ENCODE measurements at regions not wholly inside any gene's neighbourhood (a gene's known extent, or its start where the extent isn't known, plus 50 kb on each side); places are given as distances from the start of the nearest gene placed in this dataset.
"Not testable (repeated sequence)": the region's sequence is repeated elsewhere in the genome, so short reads cannot be mapped to it uniquely, and the experiment has no call there.

- DNase-seq (ENCODE audit: low spot score) = peak; percentile 84
Measured at GRCh38 chr18:24561369-24561965, 101.0 kb downstream of the HRH4 start.

DNA sequence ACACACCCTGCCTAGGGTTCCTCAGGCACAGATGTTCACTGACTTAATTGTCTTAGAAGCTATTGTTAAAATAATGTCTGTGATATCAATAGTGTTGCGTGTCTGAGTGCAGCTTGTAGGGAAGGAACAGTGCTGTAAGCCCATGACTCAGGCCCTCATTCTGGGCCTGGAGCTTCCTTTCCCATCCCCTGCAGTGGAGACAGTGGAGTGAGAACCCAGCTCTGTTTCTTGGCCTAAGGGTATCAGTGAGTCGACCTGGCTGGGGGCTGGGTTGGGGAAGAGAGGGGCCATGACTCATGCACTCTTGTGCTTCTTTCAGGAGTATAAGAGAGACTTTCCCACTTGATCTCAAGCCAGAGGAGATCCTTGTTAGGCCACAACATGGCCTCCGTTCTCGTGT, 106.8 kb downstream of the HRH4 start:
- DNase-seq (ENCODE audit: low spot score) = no peak

DNA sequence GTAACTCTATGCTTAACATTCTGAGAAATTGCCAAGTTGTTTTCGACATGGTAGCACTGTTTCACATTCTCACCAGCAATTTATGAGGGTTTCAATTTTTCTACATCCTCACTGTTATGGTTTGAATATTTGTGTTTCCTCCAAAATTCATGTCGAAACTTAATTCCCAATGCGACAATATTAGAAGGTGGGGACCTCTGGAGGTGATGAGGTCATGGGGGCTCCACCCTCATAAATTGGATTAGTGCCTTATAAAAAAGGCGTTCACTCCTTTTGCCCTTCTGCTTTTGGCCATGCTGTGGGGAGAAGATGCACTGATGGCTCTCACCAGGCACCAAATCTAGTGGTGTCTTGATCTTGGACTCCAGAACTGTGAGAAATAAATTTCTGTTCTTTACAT, 110.3 kb downstream of the HRH4 start:
- no peak for DNase-seq (ENCODE audit: low spot score)

- no peak for DNase-seq (ENCODE audit: low spot score)
Measured at GRCh38 chr18:24582771-24583170, 122.3 kb downstream of the HRH4 start.

DNA sequence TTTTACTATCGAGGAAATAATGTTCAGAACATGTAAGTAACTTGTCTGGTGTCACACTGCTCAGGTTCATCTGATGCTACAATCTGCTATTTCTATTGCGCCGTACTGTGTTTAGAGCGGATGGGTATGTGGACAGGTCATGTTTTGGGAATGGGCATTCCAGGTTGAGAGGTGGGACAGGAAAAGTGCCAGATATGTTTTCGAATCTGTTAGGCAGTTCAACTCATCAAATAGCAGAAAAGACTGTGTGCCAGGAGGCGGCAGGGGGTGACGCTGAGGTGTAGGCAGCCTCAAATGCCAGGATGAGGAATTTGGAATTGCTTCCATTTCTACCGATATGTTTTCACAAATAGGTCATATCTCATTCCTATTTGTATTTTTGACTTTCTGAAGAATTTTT, 123.8 kb downstream of the HRH4 start:
- DNase-seq (ENCODE audit: low spot score) = peak; percentile 70

- DNase-seq (ENCODE audit: low spot score) = peak; percentile 84
Measured at GRCh38 chr18:24584813-24585212, 124.4 kb downstream of the HRH4 start.

DNA sequence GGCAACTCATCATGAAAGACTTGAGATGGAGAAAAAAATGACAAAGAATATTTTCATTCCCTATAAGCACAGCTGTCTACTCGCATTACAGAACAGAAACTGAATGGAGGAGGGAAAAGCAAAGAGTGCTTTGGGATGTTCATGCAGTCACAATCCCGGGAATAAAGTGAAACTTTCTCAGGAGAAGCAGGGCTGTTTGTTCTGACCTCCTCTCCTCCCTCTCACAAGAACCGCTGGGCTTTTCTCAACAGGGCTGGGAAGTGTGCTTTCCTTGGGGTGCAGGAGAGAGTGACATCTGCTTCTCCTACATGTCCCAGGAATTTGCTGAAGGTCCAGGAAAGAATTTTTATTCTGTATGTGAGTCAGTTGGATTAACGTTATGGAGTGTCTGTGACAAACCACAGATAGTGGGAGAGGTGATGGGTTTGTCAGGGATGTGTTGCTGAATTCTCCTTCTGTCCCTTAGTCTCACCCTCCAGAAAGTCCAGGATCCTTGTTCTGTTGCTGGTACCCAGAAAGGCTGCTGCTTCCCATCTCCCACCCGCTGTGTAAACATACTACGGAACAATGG, 125.6 kb downstream of the HRH4 start:
- peak; percentile 60 for DNase-seq (ENCODE audit: low spot score)

DNA sequence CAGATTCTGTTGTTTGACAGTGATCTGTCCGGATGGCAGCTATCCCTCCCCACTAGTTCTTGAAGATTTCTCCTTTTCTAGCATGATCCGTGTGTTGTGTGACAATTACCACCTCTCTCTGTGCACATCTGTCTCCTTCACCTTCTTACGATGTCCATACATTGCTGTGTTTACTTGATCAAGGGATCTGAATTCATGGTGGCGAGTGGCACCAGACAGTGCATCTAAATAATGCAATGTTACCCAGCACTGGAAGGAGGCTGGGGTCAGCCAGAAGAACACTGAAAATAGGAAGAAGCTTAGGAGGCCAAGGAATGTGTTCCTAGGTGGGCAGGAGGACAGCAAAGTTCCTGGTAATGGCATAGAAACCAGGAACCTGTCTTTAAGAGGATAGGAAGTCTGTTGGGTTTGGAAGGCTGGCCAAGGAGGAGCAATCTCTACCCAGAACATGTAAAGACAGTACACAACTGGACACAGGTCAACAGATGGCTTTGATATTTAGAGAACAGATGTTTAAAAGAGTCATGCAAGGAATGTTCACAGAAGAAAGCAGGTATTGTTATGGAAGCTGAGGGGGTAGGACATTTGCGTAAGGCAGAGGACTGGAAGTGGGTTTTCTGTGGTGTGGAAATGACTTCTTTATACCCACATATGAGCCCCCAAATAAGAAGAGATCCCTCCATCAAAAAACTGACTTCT, 126.4 kb downstream of the HRH4 start:
- DNase-seq (ENCODE audit: low spot score) = no peak

- DNase-seq (ENCODE audit: low spot score) = no peak
Measured at GRCh38 chr18:24588440-24588839, 128.0 kb downstream of the HRH4 start.

- no peak for DNase-seq (ENCODE audit: low spot score)
Measured at GRCh38 chr18:24590946-24591345, 130.5 kb downstream of the HRH4 start.

DNA sequence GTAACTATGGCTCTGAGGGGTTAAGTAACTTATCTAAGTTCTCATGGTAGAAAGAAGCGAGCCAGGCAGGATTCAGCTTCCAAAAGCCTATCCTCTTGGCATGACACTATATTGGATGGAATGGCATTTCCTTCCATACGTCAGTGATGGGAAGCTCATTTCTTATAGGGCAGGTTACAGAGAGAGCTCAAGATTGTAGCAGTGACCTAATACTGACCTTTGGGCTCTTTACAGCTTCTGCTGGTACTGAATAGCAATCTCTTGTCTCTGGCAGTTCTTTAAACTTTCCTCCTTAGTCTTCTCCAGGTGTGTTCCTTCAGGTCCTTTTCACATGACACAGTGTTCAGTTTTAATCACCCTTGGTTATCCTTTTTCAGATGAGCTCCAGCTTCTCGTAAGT, 133.0 kb downstream of the HRH4 start:
- DNase-seq (ENCODE audit: low spot score) = no peak

DNA sequence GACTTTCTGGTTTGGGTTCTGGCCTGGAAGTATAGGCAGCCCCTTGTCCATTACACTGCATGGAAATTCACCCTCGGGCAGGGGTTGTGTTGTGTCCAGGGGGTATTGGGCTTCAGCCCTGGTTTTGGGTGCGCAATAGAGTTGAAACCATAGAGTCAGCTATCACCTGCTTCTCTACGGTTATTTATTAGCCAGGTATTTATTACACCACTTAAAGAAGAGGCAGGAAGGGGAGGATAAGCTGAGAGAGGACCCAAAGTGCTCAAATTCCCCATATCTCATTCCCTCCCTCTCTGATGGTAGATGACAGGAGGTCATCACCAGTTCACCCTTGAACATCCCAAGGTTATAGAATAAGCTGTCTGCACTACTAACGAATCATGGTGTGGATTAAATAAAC, 133.4 kb downstream of the HRH4 start:
- DNase-seq (ENCODE audit: low spot score) = no peak

DNA sequence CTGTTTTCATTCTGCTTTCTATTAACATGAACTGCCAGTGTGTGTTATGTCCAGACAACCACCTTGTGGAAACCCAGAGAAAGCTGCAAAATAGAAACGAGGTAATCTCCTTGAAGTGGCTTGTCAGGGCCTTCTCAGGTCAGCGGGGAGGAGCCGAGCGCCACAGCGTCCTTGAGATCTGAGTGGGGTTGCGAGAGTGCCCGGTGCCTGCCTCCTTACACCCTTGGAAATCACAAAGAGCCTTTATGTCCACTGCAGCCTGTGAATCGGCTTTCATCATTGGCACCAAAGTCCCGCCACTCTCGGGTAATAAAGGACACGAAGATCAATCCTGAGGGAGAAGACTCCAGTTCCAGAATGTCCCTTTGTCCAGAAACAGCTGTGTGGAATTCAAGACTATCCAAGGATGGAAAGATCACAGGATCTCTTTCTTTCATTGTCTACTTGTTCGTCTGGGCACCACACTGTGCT, 135.2 kb downstream of the HRH4 start:
- peak; percentile 57 for DNase-seq (ENCODE audit: low spot score)

DNA sequence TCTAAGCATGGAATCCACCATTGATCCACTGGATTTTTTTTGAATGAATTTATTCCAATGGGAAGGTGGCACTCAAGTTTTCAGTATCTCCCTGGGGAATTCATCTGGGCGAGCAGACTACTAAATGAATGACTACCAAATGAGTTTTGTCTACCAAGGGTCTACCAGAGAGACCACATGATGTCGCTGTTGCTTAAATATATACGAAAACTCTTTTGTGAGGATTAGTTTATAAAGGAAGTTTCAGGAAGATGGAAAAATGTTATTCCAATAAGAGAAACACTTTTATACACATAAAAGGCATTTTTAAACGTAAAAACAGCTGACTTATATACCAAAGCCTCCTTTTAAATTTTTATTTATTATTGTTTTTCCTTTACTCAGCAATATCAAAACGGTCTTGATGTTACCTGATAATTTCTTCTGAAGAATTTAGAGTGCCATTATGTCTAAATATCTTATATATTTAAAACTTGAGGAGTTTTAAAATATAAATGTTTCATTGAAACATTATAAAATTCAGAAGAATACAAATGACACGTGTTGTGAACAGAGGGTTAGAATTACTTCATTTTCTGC, 139.7 kb downstream of the HRH4 start:
- DNase-seq (ENCODE audit: low spot score) = peak; percentile 94

- DNase-seq (ENCODE audit: low spot score) = no peak
Measured at GRCh38 chr18:24601585-24601984, 141.1 kb downstream of the HRH4 start.

- DNase-seq (ENCODE audit: low spot score) = peak; percentile 72
Measured at GRCh38 chr18:24602201-24602600, 141.8 kb downstream of the HRH4 start.

DNA sequence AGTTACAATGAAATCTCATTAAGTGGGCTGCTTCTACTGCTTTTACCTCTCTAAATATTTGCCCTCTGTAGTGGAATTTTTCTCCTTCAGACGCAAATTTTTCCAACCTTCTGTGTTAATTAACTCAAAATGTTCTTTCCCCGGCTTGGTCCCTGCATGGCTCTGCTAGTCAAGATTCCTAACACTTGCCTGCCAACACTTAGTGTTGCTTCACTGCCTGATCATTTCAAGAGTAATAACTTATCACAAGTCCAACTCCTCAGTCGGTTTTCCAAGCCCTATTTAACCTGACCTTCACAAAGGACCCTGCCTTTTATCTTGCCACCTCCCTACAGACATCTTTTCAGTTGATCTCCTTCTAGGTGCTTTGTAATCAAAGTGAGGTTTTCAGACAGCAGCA, 142.7 kb downstream of the HRH4 start:
- peak; percentile 56 for DNase-seq (ENCODE audit: low spot score)

GRCh38 chr18:24605444-24605843, 145.0 kb downstream of the HRH4 start:
- no peak for DNase-seq (ENCODE audit: low spot score)

GRCh38 chr18:24609254-24609653, 148.8 kb downstream of the HRH4 start:
- no peak for DNase-seq (ENCODE audit: low spot score)

DNA sequence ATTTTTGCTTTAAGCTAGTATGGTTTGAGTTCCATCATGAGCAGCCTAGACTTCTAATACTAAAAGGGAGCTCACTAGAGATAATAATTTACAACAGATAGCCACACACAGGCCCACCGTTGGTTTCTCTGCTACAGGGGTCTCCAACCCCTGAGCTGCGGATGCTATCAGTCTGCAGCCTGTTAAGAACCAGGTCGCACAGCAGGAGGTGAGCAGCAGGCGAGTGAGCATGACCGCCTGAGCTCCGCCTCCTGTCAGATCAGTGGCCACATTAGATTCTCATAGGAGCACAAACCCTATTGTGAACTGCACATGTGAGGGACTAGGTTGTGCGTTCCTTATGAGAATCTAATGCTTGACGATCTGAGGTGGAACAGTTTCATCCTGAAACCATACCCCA, 150.6 kb downstream of the HRH4 start:
- no peak for DNase-seq (ENCODE audit: low spot score)

DNA sequence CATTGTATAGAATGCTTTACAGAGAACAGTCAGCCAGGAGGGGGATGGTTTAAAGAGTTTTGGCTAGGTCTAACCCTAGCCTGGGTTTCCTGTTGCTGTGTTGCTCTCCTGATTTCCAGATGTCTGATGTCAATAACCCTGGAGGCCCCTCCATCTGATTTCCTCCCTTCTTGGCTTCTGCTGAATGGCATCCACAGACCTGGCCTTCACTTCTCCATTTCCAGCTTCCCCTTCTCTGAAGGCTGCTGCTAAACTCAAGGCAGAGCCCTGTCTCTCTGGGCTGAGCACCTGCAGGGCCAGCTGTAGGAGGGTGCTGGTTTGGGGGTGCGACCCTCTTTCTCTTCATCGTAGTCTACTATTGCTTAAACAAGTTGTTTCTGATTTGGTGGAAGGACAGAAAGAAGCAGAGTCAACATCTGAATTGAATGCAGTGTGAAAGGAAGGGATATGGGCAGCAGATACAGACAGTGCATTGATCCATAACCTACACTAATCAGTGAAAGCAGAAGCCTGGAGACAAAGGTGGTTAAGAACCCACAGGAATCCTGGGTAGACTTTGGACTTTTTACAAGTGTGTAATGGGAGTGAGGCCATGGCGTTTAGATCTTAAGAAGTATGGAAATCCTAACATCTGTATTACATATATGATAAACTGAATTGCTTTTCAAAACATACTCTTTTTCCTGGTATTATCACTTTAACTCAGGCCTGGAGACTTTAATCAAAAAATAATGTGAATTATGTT, 153.6 kb downstream of the HRH4 start:
- DNase-seq (ENCODE audit: low spot score) = no peak

DNA sequence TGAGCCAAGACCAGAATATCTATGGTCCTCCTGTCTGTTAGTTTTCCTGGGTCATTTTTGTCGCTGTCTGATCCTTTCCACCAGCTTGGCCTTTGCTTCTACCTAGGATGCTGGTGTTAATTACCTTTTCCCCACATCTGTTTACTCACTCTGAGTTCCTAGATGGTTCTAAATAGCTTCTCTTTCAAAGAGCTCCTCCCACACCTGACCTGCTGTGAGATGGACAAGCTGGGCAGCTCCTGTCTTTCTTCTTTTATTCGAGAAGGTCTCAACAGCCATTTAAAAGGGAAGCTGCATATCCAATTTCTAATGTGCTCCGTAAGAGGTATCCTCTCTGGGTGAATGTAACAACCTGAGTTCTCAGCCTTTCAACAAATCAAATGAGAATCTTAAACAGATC, 156.2 kb downstream of the HRH4 start:
- DNase-seq (ENCODE audit: low spot score) = no peak

- not testable (repeated sequence) for DNase-seq (ENCODE audit: low spot score)
Measured at GRCh38 chr18:24624421-24624820, 164.0 kb downstream of the HRH4 start.

All from cerebellar cortex (tissue), 1 donor.